ENCODE measurements at regions not wholly inside any gene's neighbourhood (a gene's known extent, or its start where the extent isn't known, plus 50 kb on each side); places are given as distances from the start of the nearest gene placed in this dataset.

DNA sequence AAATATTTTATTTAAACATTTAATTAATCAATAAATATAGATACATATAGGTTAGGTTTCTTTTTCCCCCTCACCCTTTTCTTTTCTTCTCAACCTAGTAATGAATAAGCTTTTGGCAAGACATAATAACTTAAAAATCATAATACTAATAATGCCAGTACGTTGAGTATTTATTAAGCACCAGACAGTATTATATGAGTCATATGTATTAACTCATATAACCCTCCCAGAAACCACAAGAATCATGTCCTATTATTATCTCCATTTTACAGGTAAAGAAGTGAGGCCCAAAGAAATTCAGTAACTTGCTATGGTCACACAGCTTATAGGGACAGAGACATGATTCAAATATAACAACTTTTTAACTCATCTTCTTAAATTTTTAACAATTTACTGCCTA lies 834.5 kb upstream of the ADGRL2 start:
- Histone ChIP-seq H3K27me3 (no peaks in the 10 kb centered on the region), H3K36me3 (replicated peaks in 1 of 2) (no peaks in the 10 kb centered on the region), H3K9me3 (replicated peaks in 1 of 3) (no peaks in the 10 kb centered on the region), H3K27ac (no peak overlapping the region), H3K4me1 (replicated peaks in 1 of 2) (no peaks in the 10 kb centered on the region), H3K4me3 (no peak overlapping the region)
- no peak for DNase-seq
- WGBS, 4 donors = 59 to 93% (median 86%) methylated on average over 1 of the region's 1 CpG
- no peak for TF ChIP-seq POLR2A (IDR thresholded peaks at IDR 0.05)
- TF ChIP-seq, protein P1, sequence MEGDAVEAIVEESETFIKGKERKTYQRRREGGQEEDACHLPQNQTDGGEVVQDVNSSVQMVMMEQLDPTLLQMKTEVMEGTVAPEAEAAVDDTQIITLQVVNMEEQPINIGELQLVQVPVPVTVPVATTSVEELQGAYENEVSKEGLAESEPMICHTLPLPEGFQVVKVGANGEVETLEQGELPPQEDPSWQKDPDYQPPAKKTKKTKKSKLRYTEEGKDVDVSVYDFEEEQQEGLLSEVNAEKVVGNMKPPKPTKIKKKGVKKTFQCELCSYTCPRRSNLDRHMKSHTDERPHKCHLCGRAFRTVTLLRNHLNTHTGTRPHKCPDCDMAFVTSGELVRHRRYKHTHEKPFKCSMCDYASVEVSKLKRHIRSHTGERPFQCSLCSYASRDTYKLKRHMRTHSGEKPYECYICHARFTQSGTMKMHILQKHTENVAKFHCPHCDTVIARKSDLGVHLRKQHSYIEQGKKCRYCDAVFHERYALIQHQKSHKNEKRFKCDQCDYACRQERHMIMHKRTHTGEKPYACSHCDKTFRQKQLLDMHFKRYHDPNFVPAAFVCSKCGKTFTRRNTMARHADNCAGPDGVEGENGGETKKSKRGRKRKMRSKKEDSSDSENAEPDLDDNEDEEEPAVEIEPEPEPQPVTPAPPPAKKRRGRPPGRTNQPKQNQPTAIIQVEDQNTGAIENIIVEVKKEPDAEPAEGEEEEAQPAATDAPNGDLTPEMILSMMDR (IDR thresholded peaks at IDR 0.05) = no peak
- intact Hi-C loops (cut with DNase I) = no loop called here

DNA sequence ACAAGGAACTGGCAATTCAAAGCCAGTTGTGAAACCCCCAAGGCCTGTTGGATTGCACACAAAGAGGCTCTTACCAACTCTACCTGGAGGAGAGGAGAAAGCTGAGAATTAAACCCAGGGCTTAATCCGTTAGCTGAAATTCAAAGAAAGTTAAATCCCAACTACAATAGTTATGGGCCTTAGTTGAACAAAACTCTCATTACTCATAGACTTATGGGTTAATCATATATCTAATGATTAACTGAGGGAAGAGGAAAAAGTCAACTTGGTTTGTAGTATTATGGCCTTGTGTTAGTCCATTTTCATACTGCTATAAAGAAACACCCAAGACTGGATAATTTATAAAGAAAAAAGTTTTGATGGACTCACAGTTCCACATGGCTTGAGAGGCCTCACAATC lies 838.2 kb upstream of the ADGRL2 start:
- Histone ChIP-seq H3K4me1 (replicated peaks in 1 of 2) (no peaks in the 10 kb centered on the region), H3K27ac (no peak overlapping the region), H3K27me3 (no peaks in the 10 kb centered on the region), H3K9me3 (replicated peaks in 1 of 3) (no peaks in the 10 kb centered on the region), H3K4me3 (no peak overlapping the region), H3K36me3 (replicated peaks in 1 of 2) (no peaks in the 10 kb centered on the region)
- intact Hi-C loops (cut with DNase I) = no loop called here
- DNase-seq = no peak
- TF ChIP-seq, protein P1 (IDR thresholded peaks at IDR 0.05) = no peak
- TF ChIP-seq POLR2A (IDR thresholded peaks at IDR 0.05) = no peak
- WGBS, 4 donors = 93 to 100% (median 100%) methylated on average over 1 of the region's 1 CpG

DNA sequence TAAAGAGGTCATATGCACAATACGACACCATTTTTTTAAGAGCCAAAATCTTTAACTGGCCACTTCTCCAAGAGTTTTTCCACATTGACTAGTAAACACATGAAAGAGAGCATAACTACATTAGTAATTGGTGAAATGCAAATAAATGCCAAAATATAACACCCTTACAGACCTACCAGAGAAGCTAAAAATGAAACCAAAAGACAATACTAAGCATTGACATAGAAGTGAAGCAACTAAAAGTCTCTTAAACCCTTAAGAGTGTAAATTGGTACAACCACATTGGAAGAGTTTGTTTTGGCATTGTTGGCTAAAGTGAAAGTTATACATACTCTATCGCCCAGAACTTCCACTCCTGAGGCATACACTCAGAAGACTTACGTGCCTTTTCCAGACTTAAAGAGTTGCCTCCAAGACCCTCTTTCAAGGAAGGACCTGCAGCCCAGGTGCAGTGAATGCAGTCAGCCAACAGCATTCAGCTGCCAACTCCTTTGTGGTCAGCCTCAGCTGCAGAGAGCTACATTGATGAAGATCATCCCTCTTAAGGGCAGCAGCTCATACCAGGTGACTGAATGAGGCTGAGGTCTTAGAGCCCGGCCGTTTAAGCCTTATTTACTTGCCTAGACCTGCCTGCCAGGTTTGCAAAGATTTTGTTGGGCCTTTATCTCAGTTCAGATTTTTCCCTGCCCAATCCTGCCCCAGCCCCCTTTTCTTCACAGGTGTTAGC lies 839.1 kb upstream of the ADGRL2 start:
- no peak for DNase-seq
- Histone ChIP-seq H3K36me3 (replicated peaks in 1 of 2) (no peaks in the 10 kb centered on the region), H3K4me1 (replicated peaks in 1 of 2) (no peaks in the 10 kb centered on the region), H3K4me3 (no peak overlapping the region), H3K9me3 (replicated peaks in 1 of 3) (no peaks in the 10 kb centered on the region), H3K27me3 (no peaks in the 10 kb centered on the region), H3K27ac (no peak overlapping the region)
- 83 to 92% (median 90%) methylated on average over 5 of the region's 5 CpGs for WGBS, 4 donors
- intact Hi-C loops (cut with DNase I) = no loop called here
- TF ChIP-seq POLR2A (IDR thresholded peaks at IDR 0.05) = no peak
- TF ChIP-seq, protein P1 (IDR thresholded peaks at IDR 0.05) = no peak

DNA sequence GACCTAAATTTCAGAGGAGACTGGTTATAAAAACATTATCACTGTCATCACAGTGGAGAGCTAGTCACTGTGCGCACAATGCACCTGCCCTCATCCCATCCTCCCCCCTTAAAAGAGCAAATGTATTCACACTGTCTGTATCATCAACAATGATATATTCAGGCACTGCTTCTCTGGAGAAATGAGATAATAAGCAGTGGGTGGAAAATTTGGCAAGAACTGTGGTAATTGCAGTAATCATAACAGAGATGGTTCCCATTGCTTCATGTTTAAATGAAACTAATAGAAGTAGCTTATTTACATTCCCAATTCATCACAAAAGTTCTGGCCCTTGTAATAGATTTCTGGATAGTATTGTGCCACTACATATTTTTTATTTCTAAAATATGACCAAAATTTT lies 867.4 kb upstream of the ADGRL2 start:
- H3K9me3 ChIP-seq (replicated peaks in 1 of 3) = peaks cover 0 to 7% (median 0%) of the 10 kb centered on the region in 3 donors
- H3K36me3 ChIP-seq (replicated peaks in 1 of 2) = no peaks in the 10 kb centered on the region
- no peak overlapping the region for H3K4me3 ChIP-seq
- no peaks in the 10 kb centered on the region for H3K27me3 ChIP-seq
- 81 to 100% (median 91%) methylated on average over 1 of the region's 1 CpG for WGBS, 4 donors
- intact Hi-C loops (cut with DNase I) = no loop called here
- TF ChIP-seq, protein P1 (IDR thresholded peaks at IDR 0.05) = no peak
- no peak for TF ChIP-seq POLR2A (IDR thresholded peaks at IDR 0.05)
- H3K4me1 ChIP-seq (replicated peaks in 1 of 2) = no peaks in the 10 kb centered on the region
- H3K27ac ChIP-seq = no peak overlapping the region
- no peak for DNase-seq

All from adrenal gland (tissue), 9 donors.